ENCODE measurements at regions not wholly inside any gene's neighbourhood (a gene's known extent, or its start where the extent isn't known, plus 50 kb on each side); places are given as distances from the start of the nearest gene placed in this dataset.

DNA sequence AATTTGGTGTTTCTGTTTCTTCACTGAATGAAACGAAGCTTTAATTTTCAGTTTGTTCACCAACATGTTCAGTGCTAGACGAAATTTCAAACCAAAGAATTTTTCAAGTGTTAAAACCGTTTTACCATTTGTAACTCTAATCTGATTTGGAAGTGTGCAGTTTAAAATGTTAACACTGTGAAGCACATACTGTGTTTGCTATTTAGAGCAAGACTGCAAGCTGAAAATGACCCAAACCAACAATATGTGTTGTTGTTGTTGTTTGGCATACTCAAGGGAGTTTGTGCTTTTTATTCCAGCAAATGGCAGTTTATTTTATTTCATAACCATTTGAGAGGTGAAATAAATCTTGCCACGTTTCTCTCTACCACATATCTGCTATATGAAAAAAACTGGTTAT is 128.4 kb upstream of the CDH7 start (continued):
- TF ChIP-seq, protein P1, sequence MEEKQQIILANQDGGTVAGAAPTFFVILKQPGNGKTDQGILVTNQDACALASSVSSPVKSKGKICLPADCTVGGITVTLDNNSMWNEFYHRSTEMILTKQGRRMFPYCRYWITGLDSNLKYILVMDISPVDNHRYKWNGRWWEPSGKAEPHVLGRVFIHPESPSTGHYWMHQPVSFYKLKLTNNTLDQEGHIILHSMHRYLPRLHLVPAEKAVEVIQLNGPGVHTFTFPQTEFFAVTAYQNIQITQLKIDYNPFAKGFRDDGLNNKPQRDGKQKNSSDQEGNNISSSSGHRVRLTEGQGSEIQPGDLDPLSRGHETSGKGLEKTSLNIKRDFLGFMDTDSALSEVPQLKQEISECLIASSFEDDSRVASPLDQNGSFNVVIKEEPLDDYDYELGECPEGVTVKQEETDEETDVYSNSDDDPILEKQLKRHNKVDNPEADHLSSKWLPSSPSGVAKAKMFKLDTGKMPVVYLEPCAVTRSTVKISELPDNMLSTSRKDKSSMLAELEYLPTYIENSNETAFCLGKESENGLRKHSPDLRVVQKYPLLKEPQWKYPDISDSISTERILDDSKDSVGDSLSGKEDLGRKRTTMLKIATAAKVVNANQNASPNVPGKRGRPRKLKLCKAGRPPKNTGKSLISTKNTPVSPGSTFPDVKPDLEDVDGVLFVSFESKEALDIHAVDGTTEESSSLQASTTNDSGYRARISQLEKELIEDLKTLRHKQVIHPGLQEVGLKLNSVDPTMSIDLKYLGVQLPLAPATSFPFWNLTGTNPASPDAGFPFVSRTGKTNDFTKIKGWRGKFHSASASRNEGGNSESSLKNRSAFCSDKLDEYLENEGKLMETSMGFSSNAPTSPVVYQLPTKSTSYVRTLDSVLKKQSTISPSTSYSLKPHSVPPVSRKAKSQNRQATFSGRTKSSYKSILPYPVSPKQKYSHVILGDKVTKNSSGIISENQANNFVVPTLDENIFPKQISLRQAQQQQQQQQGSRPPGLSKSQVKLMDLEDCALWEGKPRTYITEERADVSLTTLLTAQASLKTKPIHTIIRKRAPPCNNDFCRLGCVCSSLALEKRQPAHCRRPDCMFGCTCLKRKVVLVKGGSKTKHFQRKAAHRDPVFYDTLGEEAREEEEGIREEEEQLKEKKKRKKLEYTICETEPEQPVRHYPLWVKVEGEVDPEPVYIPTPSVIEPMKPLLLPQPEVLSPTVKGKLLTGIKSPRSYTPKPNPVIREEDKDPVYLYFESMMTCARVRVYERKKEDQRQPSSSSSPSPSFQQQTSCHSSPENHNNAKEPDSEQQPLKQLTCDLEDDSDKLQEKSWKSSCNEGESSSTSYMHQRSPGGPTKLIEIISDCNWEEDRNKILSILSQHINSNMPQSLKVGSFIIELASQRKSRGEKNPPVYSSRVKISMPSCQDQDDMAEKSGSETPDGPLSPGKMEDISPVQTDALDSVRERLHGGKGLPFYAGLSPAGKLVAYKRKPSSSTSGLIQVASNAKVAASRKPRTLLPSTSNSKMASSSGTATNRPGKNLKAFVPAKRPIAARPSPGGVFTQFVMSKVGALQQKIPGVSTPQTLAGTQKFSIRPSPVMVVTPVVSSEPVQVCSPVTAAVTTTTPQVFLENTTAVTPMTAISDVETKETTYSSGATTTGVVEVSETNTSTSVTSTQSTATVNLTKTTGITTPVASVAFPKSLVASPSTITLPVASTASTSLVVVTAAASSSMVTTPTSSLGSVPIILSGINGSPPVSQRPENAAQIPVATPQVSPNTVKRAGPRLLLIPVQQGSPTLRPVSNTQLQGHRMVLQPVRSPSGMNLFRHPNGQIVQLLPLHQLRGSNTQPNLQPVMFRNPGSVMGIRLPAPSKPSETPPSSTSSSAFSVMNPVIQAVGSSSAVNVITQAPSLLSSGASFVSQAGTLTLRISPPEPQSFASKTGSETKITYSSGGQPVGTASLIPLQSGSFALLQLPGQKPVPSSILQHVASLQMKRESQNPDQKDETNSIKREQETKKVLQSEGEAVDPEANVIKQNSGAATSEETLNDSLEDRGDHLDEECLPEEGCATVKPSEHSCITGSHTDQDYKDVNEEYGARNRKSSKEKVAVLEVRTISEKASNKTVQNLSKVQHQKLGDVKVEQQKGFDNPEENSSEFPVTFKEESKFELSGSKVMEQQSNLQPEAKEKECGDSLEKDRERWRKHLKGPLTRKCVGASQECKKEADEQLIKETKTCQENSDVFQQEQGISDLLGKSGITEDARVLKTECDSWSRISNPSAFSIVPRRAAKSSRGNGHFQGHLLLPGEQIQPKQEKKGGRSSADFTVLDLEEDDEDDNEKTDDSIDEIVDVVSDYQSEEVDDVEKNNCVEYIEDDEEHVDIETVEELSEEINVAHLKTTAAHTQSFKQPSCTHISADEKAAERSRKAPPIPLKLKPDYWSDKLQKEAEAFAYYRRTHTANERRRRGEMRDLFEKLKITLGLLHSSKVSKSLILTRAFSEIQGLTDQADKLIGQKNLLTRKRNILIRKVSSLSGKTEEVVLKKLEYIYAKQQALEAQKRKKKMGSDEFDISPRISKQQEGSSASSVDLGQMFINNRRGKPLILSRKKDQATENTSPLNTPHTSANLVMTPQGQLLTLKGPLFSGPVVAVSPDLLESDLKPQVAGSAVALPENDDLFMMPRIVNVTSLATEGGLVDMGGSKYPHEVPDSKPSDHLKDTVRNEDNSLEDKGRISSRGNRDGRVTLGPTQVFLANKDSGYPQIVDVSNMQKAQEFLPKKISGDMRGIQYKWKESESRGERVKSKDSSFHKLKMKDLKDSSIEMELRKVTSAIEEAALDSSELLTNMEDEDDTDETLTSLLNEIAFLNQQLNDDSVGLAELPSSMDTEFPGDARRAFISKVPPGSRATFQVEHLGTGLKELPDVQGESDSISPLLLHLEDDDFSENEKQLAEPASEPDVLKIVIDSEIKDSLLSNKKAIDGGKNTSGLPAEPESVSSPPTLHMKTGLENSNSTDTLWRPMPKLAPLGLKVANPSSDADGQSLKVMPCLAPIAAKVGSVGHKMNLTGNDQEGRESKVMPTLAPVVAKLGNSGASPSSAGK (IDR thresholded peaks at IDR 0.05), result no peak
- no peak for TF ChIP-seq HNRNPK (IDR thresholded peaks at IDR 0.05; ENCODE audit: low read depth, low read length, poor library complexity, severe bottlenecking)
- TF ChIP-seq HMGN3 (IDR thresholded peaks at IDR 0.05; ENCODE audit: borderline replicate concordance, extremely low read depth, insufficient read length, low read depth, low read length), result no peak
- no peak for TF ChIP-seq ZNF408 (CRISPR knock-in tag; IDR thresholded peaks at IDR 0.05; ENCODE audit: low read depth)
- no peak for TF ChIP-seq ZNF277 (CRISPR knock-in tag; IDR thresholded peaks at IDR 0.05; ENCODE audit: borderline replicate concordance)
- no peak for TF ChIP-seq GATA2 (CRISPR knock-in tag; IDR thresholded peaks at IDR 0.05)
- TF ChIP-seq, protein P2, sequence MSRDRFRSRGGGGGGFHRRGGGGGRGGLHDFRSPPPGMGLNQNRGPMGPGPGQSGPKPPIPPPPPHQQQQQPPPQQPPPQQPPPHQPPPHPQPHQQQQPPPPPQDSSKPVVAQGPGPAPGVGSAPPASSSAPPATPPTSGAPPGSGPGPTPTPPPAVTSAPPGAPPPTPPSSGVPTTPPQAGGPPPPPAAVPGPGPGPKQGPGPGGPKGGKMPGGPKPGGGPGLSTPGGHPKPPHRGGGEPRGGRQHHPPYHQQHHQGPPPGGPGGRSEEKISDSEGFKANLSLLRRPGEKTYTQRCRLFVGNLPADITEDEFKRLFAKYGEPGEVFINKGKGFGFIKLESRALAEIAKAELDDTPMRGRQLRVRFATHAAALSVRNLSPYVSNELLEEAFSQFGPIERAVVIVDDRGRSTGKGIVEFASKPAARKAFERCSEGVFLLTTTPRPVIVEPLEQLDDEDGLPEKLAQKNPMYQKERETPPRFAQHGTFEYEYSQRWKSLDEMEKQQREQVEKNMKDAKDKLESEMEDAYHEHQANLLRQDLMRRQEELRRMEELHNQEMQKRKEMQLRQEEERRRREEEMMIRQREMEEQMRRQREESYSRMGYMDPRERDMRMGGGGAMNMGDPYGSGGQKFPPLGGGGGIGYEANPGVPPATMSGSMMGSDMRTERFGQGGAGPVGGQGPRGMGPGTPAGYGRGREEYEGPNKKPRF (IDR thresholded peaks at IDR 0.05; ENCODE audit: low read depth, low read length), result no peak
- TF ChIP-seq ZNF717 (CRISPR knock-in tag; IDR thresholded peaks at IDR 0.05), result no peak
- TF ChIP-seq SMAD3 (CRISPR knock-in tag; conservative IDR thresholded peaks at IDR 0.05), result no peak
- TF ChIP-seq TAF7 (tag; IDR thresholded peaks at IDR 0.05), result no peak
- TF ChIP-seq NFRKB (IDR thresholded peaks at IDR 0.05; ENCODE audit: low read depth), result no peak
- TF ChIP-seq HEY1 (CRISPR knock-in tag; IDR thresholded peaks at IDR 0.05; ENCODE audit: borderline replicate concordance), result no peak

Data from K562 (cell line).